ENCODE measurements at regions not wholly inside any gene's neighbourhood (a gene's known extent, or its start where the extent isn't known, plus 50 kb on each side); places are given as distances from the start of the nearest gene placed in this dataset.

GRCh38 chr22:49678842-49679170 is 148.9 kb downstream of the BRD1 start (continued):
- TF ChIP-seq ZNF565 (CRISPR knock-in tag; conservative IDR thresholded peaks at IDR 0.05; ENCODE audit: low read depth): no peak
- TF ChIP-seq ZNF70 (CRISPR knock-in tag; IDR thresholded peaks at IDR 0.05): no peak
- TF ChIP-seq RARB (CRISPR knock-in tag; IDR thresholded peaks at IDR 0.05): no peak

- ATAC-seq: no peak
- TF ChIP-seq ZFP30 (CRISPR knock-in tag; IDR thresholded peaks at IDR 0.05) (no peak), ZNF8 (CRISPR knock-in tag; IDR thresholded peaks at IDR 0.05) (no peak), TOX (CRISPR knock-in tag; IDR thresholded peaks at IDR 0.05; ENCODE audit: borderline replicate concordance) (no peak), ZC3H10 (CRISPR knock-in tag; IDR thresholded peaks at IDR 0.05) (no peak), PPARA (CRISPR knock-in tag; IDR thresholded peaks at IDR 0.05; ENCODE audit: borderline replicate concordance) (no peak), OSR1 (CRISPR knock-in tag; IDR thresholded peaks at IDR 0.05) (no peak), BACH2 (CRISPR knock-in tag; IDR thresholded peaks at IDR 0.05; ENCODE audit: borderline replicate concordance) (no peak), ZNF565 (CRISPR knock-in tag; conservative IDR thresholded peaks at IDR 0.05; ENCODE audit: low read depth) (no peak), ZFP3 (CRISPR knock-in tag; IDR thresholded peaks at IDR 0.05) (no peak), SNAI2 (CRISPR knock-in tag; IDR thresholded peaks at IDR 0.05) (no peak)
These were observed 149.4 kb downstream of the BRD1 start for GRCh38 chr22:49678137-49678841.

- ATAC-seq: no peak
These were observed 150.2 kb downstream of the BRD1 start for GRCh38 chr22:49677495-49677889.

More at GRCh38 chr22:49677495-49677889, 150.2 kb downstream of the BRD1 start:
- TF ChIP-seq ZNF70 (CRISPR knock-in tag; IDR thresholded peaks at IDR 0.05) (no peak), BACH2 (CRISPR knock-in tag; IDR thresholded peaks at IDR 0.05; ENCODE audit: borderline replicate concordance) (no peak), ZNF565 (CRISPR knock-in tag; conservative IDR thresholded peaks at IDR 0.05; ENCODE audit: low read depth) (no peak), GLIS3 (CRISPR knock-in tag; IDR thresholded peaks at IDR 0.05) (no peak), ESRRG (CRISPR knock-in tag; IDR thresholded peaks at IDR 0.05) (no peak), ZFP30 (CRISPR knock-in tag; IDR thresholded peaks at IDR 0.05) (no peak), TSHZ2 (CRISPR knock-in tag; IDR thresholded peaks at IDR 0.05) (no peak), ISL1 (CRISPR knock-in tag; IDR thresholded peaks at IDR 0.05) (no peak), TOX (CRISPR knock-in tag; IDR thresholded peaks at IDR 0.05; ENCODE audit: borderline replicate concordance) (no peak), ARNTL (CRISPR knock-in tag; IDR thresholded peaks at IDR 0.05; ENCODE audit: borderline replicate concordance, low read depth) (no peak), POU6F1 (CRISPR knock-in tag; IDR thresholded peaks at IDR 0.05; ENCODE audit: borderline replicate concordance, low read depth) (no peak), CSDC2 (CRISPR knock-in tag; IDR thresholded peaks at IDR 0.05) (no peak), ZFP3 (CRISPR knock-in tag; IDR thresholded peaks at IDR 0.05) (no peak), RARB (CRISPR knock-in tag; IDR thresholded peaks at IDR 0.05) (no peak), OSR1 (CRISPR knock-in tag; IDR thresholded peaks at IDR 0.05) (no peak), PATZ1 (CRISPR knock-in tag; IDR thresholded peaks at IDR 0.05; ENCODE audit: borderline replicate concordance) (no peak), PPARA (CRISPR knock-in tag; IDR thresholded peaks at IDR 0.05; ENCODE audit: borderline replicate concordance) (no peak), ZC3H10 (CRISPR knock-in tag; IDR thresholded peaks at IDR 0.05) (no peak)

All from SK-N-SH treated with all-trans-retinoic acid at 6 μM for 48 hours (cell line).